K562 (cell line): ENCODE measurements at regions not wholly inside any gene's neighbourhood (a gene's known extent, or its start where the extent isn't known, plus 50 kb on each side); places are given as distances from the start of the nearest gene placed in this dataset.

ENCODE experiments used
- ATAC-seq: fragments of 200-7000 bp; cut with Tn5 transposase; 3 replicates; pipeline ENCODE4 v1.9.1; 2020; ENCODE audit warnings: moderate library complexity
- BruUV-seq: library from RNA; stranded (reverse); fragments of 400-500 nt; replicated peaks from 2 replicates; lab custom pipeline; 2021; lab: Mats Ljungman, UMichigan
- CTCF ChIA-PET: fragments of 300-600 bp; formaldehyde crosslinking; extraction: SDS; loops from one replicate; lab custom pipeline; 2021; ENCODE audit warnings: low intra/inter-chr PET ratio; lab: Yijun Ruan, JAX
- POLR2A ChIA-PET: fragments of 300-600, 350-650 bp; sonication (Branson Sonifier 250); formaldehyde crosslinking; extraction: SDS; loops from one replicate; lab custom pipeline; 2021; ENCODE audit warnings: antibody characterized with exemption, inconsistent platforms; lab: Yijun Ruan, JAX
- DNase-seq, 4 experiments: peaks; one replicate each; pipeline versions ENCODE4 v3.0.0 to v3.0.0-alpha.2; 2011 to 2018; ENCODE audit warnings: low spot score in 3 of 4, mixed read lengths in 3 of 4; ENCODE audit errors: extremely low read depth in 1 of 4
- FAIRE-seq: peaks from 2 replicates; lab custom pipeline; 2011; peaks lifted over from hg19 to GRCh38; lab: Jason Lieb, UNC
- H2AFZ ChIP-seq: 2 replicates; pipeline ENCODE4 v1.6.0; 2011; ENCODE audit warnings: low read depth, low read length, control low read depth, inconsistent platforms
- H3K27ac ChIP-seq: fragments of 200-600 bp; 3 replicates; pipeline ENCODE4 v1.8.0; 2011; ENCODE audit warnings: low read depth, mild to moderate bottlenecking, control low read depth, inconsistent platforms, low read length, moderate library complexity, mixed read lengths; ENCODE audit errors: extremely low read depth
- H3K27me3 ChIP-seq, 2 experiments: fragments of 300-600 bp in 1 of 2; 2 replicates in 1 of 2; 3 replicates in 1 of 2; pipeline versions ENCODE4 v1.6.0 to v1.8.0; 2011; ENCODE audit warnings: inconsistent platforms in 2 of 2, low read length in 2 of 2, mild to moderate bottlenecking in 1 of 2, mixed read lengths in 1 of 2, moderate library complexity in 1 of 2; ENCODE audit not compliant: control insufficient read depth in 2 of 2, insufficient read depth in 2 of 2
- H3K36me3 ChIP-seq: fragments of 300-600 bp; 3 replicates; pipeline ENCODE4 v1.8.0; 2011; ENCODE audit warnings: mild to moderate bottlenecking, low read length, inconsistent platforms; ENCODE audit not compliant: control insufficient read depth, insufficient read depth
- H3K4me1 ChIP-seq, 2 experiments: fragments of 200-600 bp in 1 of 2; replicated peaks in 1 of 2; 2 replicates in 1 of 2; 3 replicates in 1 of 2; pipeline versions ENCODE4 v1.5.1 to v1.8.0; 2011; ENCODE audit warnings: inconsistent platforms in 2 of 2, low read length in 2 of 2, mild to moderate bottlenecking in 1 of 2, mixed read lengths in 1 of 2, moderate library complexity in 1 of 2; ENCODE audit not compliant: control insufficient read depth in 2 of 2, insufficient read depth in 2 of 2
- H3K4me2 ChIP-seq: 2 replicates; pipeline ENCODE4 v1.6.1; 2011; ENCODE audit warnings: low read length, control low read depth, inconsistent platforms, mixed read lengths; ENCODE audit not compliant: insufficient read depth
- H3K4me3 ChIP-seq: fragments of 200-600 bp; sonication (generic), shearing (Covaris generic); 2 replicates; pipeline ENCODE4 v1.5.1; 2016; ENCODE audit warnings: control low read depth, inconsistent platforms
- H3K79me2 ChIP-seq: fragments of 200-600 bp; 3 replicates; pipeline ENCODE4 v1.8.0; 2011; ENCODE audit warnings: low read length, inconsistent platforms; ENCODE audit not compliant: control insufficient read depth, insufficient read depth
- H3K9ac ChIP-seq, 2 experiments: 2 replicates each; pipeline versions ENCODE4 v1.6.0 to v1.6.1; 2011; ENCODE audit warnings: low read depth in 2 of 2, low read length in 2 of 2, control low read depth in 1 of 2, inconsistent platforms in 1 of 2, mild to moderate bottlenecking in 1 of 2, mixed read lengths in 1 of 2; ENCODE audit not compliant: insufficient read depth in 1 of 2
- H3K9me1 ChIP-seq: one replicate; pipeline ENCODE4 v1.6.0; 2011; ENCODE audit warnings: inconsistent platforms, mild to moderate bottlenecking, low read length, moderate library complexity; ENCODE audit not compliant: control insufficient read depth, insufficient read depth
- H3K9me3 ChIP-seq: replicated peaks from 2 replicates; pipeline ENCODE4 v1.5.1; 2011; ENCODE audit warnings: low read depth, low read length, inconsistent platforms; ENCODE audit not compliant: control insufficient read depth, insufficient read depth
- H4K20me1 ChIP-seq: replicated peaks from 2 replicates; pipeline ENCODE4 v1.6.1; 2011; ENCODE audit warnings: low read length, inconsistent platforms, mixed read lengths; ENCODE audit not compliant: control insufficient read depth, insufficient read depth
- CREBBP ChIP-seq: IDR thresholded peaks from one replicate; pipeline ENCODE4 v1.6.1; 2012; ENCODE audit warnings: low read depth, mild to moderate bottlenecking, control low read depth, inconsistent platforms, low read length
- DNMT1 ChIP-seq: fragments of 450-650 bp; IDR thresholded peaks from 2 replicates; pipeline ENCODE4 v1.6.1; 2016; ENCODE audit warnings: antibody characterized with exemption, mild to moderate bottlenecking
- FOSL1 ChIP-seq: fragments of 200-800 bp; sonication (Bioruptor generic); conservative IDR thresholded peaks from 2 replicates; pipeline ENCODE4 v1.6.1; 2016; ENCODE audit warnings: missing genetic modification characterization, missing compliant biosample characterization
- IRF2 ChIP-seq: sonication (generic); formaldehyde crosslinking; IDR thresholded peaks from 2 replicates; pipeline ENCODE4 v1.8.1; 2022; ENCODE audit warnings: mild to moderate bottlenecking, missing genetic modification reagents
- JUND ChIP-seq, 2 experiments: IDR thresholded peaks; 2 replicates in 1 of 2; 3 replicates in 1 of 2; pipeline ENCODE4 v1.6.1; 2011; ENCODE audit warnings: borderline replicate concordance in 2 of 2, low read depth in 2 of 2, low read length in 2 of 2, improper control_type of control experiment in 1 of 2, missing biosample characterization in 1 of 2, missing genetic modification characterization in 1 of 2, missing genetic modification reagents in 1 of 2
- PHB2 ChIP-seq: fragments of 450-650 bp; IDR thresholded peaks from 2 replicates; pipeline ENCODE4 v1.6.1; 2017; ENCODE audit warnings: low read depth
- PHTF2 ChIP-seq: fragments of 250-450 bp; sonication (Bioruptor Pico); IDR thresholded peaks from 2 replicates; pipeline ENCODE4 v1.5.0; 2021; ENCODE audit warnings: mild to moderate bottlenecking
- POLR2G ChIP-seq: fragments of 200-400 bp; formaldehyde crosslinking; IDR thresholded peaks from 2 replicates; pipeline ENCODE4 v1.6.1; 2017; ENCODE audit warnings: low read depth, mild to moderate bottlenecking, antibody characterized with exemption, low read length, moderate library complexity
- ZHX1 ChIP-seq: fragments of 150-350 bp; conservative IDR thresholded peaks from 2 replicates; pipeline ENCODE4 v1.6.1; 2014; ENCODE audit warnings: low read length
- ZNF146 ChIP-seq: IDR thresholded peaks from one replicate; pipeline ENCODE4 v1.6.1; 2018; ENCODE audit warnings: missing compliant biosample characterization; ENCODE audit not compliant: unreplicated experiment
- WGBS: fragments of 100-300 bp; shearing (Covaris generic); methylation state at CpG from one replicate; pipeline ENCODE4 v1.1.6; 2016; ENCODE audit warnings: low coverage, mixed read lengths; ENCODE audit not compliant: insufficient coverage; ENCODE audit errors: missing lambda C conversion rate; 5-methylcytosine and 5-hydroxymethylcytosine counted together
- in situ Hi-C: fragments of 300-500 bp; cut with MboI; formaldehyde crosslinking; loops from 4 replicates; pipeline ENCODE4 v1.15.0; 2018; ENCODE audit warnings: inconsistent platforms, mixed read lengths
- intact Hi-C: fragments of 100-400 bp; cut with micrococcal nuclease; formaldehyde crosslinking; loops from 2 replicates; pipeline ENCODE4 v1.14.2; 2022

- 44% methylated on average over 4 of the region's 4 CpGs for WGBS
- in situ Hi-C loops (no loop called here), intact Hi-C loops (loop anchor here (5.0 kb wide), 1 partner anchor 87 kb away; no protein-coding TSS in a partner anchor)
- Histone ChIP-seq H3K36me3 (no peaks in the 10 kb centered on the region), H2AFZ (peak overlapping the region; percentile 23; the same call in 1 of the 2 replicates), H3K9me1 (no peaks in the 10 kb centered on the region), H4K20me1 (no peaks in the 10 kb centered on the region), H3K27me3 (no peaks in the 10 kb centered on the region), H3K27ac (no peak overlapping the region), H3K79me2 (no peaks in the 10 kb centered on the region), H3K9ac (no peak overlapping the region), H3K9me3 (no peaks in the 10 kb centered on the region), H3K4me1 (peaks cover 24 to 52% of the 10 kb centered on the region in 2 experiments), H3K4me2 (no peak overlapping the region), H3K4me3 (no peak overlapping the region)
- no peak for ATAC-seq
- no peak for DNase-seq
- POLR2A ChIA-PET = interaction anchor here (1.0 to 4.4 kb wide), 2 partner anchors 14 to 42 kb away, joined by 4 to 30 read pairs; no protein-coding TSS in a partner anchor
- FAIRE-seq = no peak
- TF ChIP-seq JUND (IDR thresholded peaks at IDR 0.05; ENCODE audit: borderline replicate concordance, low read depth, low read length) (no peak), JUND (tag; IDR thresholded peaks at IDR 0.05; ENCODE audit: borderline replicate concordance, low read depth, low read length) (no peak), ZNF146 (peak; percentile 51), ZHX1 (no peak), POLR2G (no peak), IRF2 (CRISPR knock-in tag) (no peak), CREBBP (no peak), PHB2 (no peak), DNMT1 (no peak), FOSL1 (peak; percentile 51), PHTF2 (no peak)
- no TSS peak for BruUV-seq
- CTCF ChIA-PET = no interaction called here
These were observed 111.6 kb upstream of the SERTAD2 start for GRCh38 chr2:64765160-64765805.
